GM21528 (cell line): ENCODE measurements at regions not wholly inside any gene's neighbourhood (a gene's known extent, or its start where the extent isn't known, plus 50 kb on each side); places are given as distances from the start of the nearest gene placed in this dataset.

Experiments
- ATAC-seq: cut with Tn5 transposase; IDR thresholded peaks from one replicate; pipeline ENCODE4 v1.9.1; 2021; ENCODE audit warnings: mild to moderate bottlenecking, moderate library complexity; ENCODE audit not compliant: unreplicated experiment, low FRiP score

GRCh38 chr9:8096091-8096490 is 296.5 kb upstream of the DMAC1 start:
- no peak for ATAC-seq

- ATAC-seq = no peak
These were observed 296.1 kb upstream of the DMAC1 start for GRCh38 chr9:8095672-8096086.

GRCh38 chr9:8088477-8088876 is 288.9 kb upstream of the DMAC1 start:
- ATAC-seq = no peak

GRCh38 chr9:8085986-8086385 is 286.4 kb upstream of the DMAC1 start:
- no peak for ATAC-seq

- ATAC-seq = no peak
These were observed 279.1 kb upstream of the DMAC1 start for GRCh38 chr9:8078641-8079140.

- no peak for ATAC-seq
These were observed 275.2 kb upstream of the DMAC1 start for GRCh38 chr9:8074713-8075286.

GRCh38 chr9:8071445-8071798 is 271.8 kb upstream of the DMAC1 start:
- no peak for ATAC-seq

- ATAC-seq = no peak
These were observed 271.3 kb upstream of the DMAC1 start for GRCh38 chr9:8070779-8071444.

- ATAC-seq = no peak
These were observed 262.9 kb upstream of the DMAC1 start for GRCh38 chr9:8062459-8062858.

- no peak for ATAC-seq
These were observed 253.9 kb upstream of the DMAC1 start for GRCh38 chr9:8053501-8053900.

- no peak for ATAC-seq
These were observed 253.4 kb upstream of the DMAC1 start for GRCh38 chr9:8052991-8053390.

- ATAC-seq = no peak
These were observed 238.2 kb upstream of the DMAC1 start for GRCh38 chr9:8037745-8038144.

- no peak for ATAC-seq
These were observed 237.4 kb upstream of the DMAC1 start for GRCh38 chr9:8036914-8037524.

- no peak for ATAC-seq
These were observed 234.2 kb upstream of the DMAC1 start for GRCh38 chr9:8033794-8034193.

GRCh38 chr9:8030095-8030494 is 230.5 kb upstream of the DMAC1 start:
- no peak for ATAC-seq

GRCh38 chr9:8027351-8027750 is 227.8 kb upstream of the DMAC1 start:
- ATAC-seq = no peak

- ATAC-seq = no peak
These were observed 226.0 kb upstream of the DMAC1 start for GRCh38 chr9:8025551-8025950.

- no peak for ATAC-seq
These were observed 220.6 kb upstream of the DMAC1 start for GRCh38 chr9:8020186-8020585.

- ATAC-seq = no peak
These were observed 220.1 kb upstream of the DMAC1 start for GRCh38 chr9:8019636-8020035.

GRCh38 chr9:8014997-8015682 is 215.6 kb upstream of the DMAC1 start:
- no peak for ATAC-seq

- no peak for ATAC-seq
These were observed 213.4 kb upstream of the DMAC1 start for GRCh38 chr9:8012986-8013385.
